NCI-H526 treated with DMSO at 0.1 percent for 48 hours (cell line): ENCODE measurements at regions not wholly inside any gene's neighbourhood (a gene's known extent, or its start where the extent isn't known, plus 50 kb on each side); places are given as distances from the start of the nearest gene placed in this dataset.
"Not testable (repeated sequence)": the region's sequence is repeated elsewhere in the genome, so short reads cannot be mapped to it uniquely, and the experiment has no call there.

Source experiments
- DNase-seq: peaks from one replicate; lab custom pipeline; 2025; lab: John Stamatoyannopoulos, UW

- DNase-seq: no peak
Observed at GRCh38 chr16:48105976-48106375, 49.8 kb downstream of the ABCC12 start.

GRCh38 chr16:48105456-48105855, 50.3 kb downstream of the ABCC12 start:
- no peak for DNase-seq

- DNase-seq: no peak
Observed at GRCh38 chr16:48103591-48103990, 52.2 kb downstream of the ABCC12 start.

- DNase-seq: no peak
Observed at GRCh38 chr16:48102083-48103008, 53.4 kb downstream of the ABCC12 start.

- no peak for DNase-seq
Observed at GRCh38 chr16:48101069-48101674, 54.6 kb downstream of the ABCC12 start.

GRCh38 chr16:48099455-48099854, 56.3 kb downstream of the ABCC12 start:
- no peak for DNase-seq

GRCh38 chr16:48098472-48098871, 57.3 kb downstream of the ABCC12 start:
- no peak for DNase-seq

GRCh38 chr16:48091117-48091516, 64.7 kb downstream of the ABCC12 start:
- DNase-seq: no peak

- no peak for DNase-seq
Observed at GRCh38 chr16:48089053-48089792, 66.6 kb downstream of the ABCC12 start.

- DNase-seq: no peak
Observed at GRCh38 chr16:48087639-48088038, 68.2 kb downstream of the ABCC12 start.

GRCh38 chr16:48086422-48086821, 69.4 kb downstream of the ABCC12 start:
- DNase-seq: no peak

- DNase-seq: no peak
Observed at GRCh38 chr16:48085729-48086128, 70.1 kb downstream of the ABCC12 start.

- DNase-seq: no peak
Observed at GRCh38 chr16:48084826-48085225, 71.0 kb downstream of the ABCC12 start.

- DNase-seq: no peak
Observed at GRCh38 chr16:48082516-48082915, 73.3 kb downstream of the ABCC12 start.

- no peak for DNase-seq
Observed at GRCh38 chr16:48081656-48082055, 74.1 kb downstream of the ABCC12 start.

- no peak for DNase-seq
Observed at GRCh38 chr16:48076455-48077012, 79.3 kb downstream of the ABCC12 start.

- no peak for DNase-seq
Observed at GRCh38 chr16:48075398-48075797, 80.4 kb downstream of the ABCC12 start.

- no peak for DNase-seq
Observed at GRCh38 chr16:48067388-48067787, 88.4 kb downstream of the ABCC12 start.

- DNase-seq: no peak
Observed at GRCh38 chr16:48064971-48065370, 90.8 kb downstream of the ABCC12 start.

- no peak for DNase-seq
Observed at GRCh38 chr16:48062681-48063080, 93.1 kb downstream of the ABCC12 start.

GRCh38 chr16:48059936-48060335, 95.9 kb downstream of the ABCC12 start:
- DNase-seq: no peak

- not testable (repeated sequence) for DNase-seq
Observed at GRCh38 chr16:48059190-48059589, 96.6 kb downstream of the ABCC12 start.
